GM18511 (cell line): ENCODE measurements at regions not wholly inside any gene's neighbourhood (a gene's known extent, or its start where the extent isn't known, plus 50 kb on each side); places are given as distances from the start of the nearest gene placed in this dataset.

Source experiments
- ATAC-seq: cut with Tn5 transposase; IDR thresholded peaks from one replicate; pipeline ENCODE4 v1.9.1; 2021; ENCODE audit warnings: mild to moderate bottlenecking, moderate library complexity; ENCODE audit not compliant: unreplicated experiment

- no peak for ATAC-seq
Measured at GRCh38 chr11:18878211-18878610, 61.0 kb downstream of the MRGPRX1 start.

- no peak for ATAC-seq
Measured at GRCh38 chr11:18865951-18866350, 73.3 kb downstream of the MRGPRX1 start.

GRCh38 chr11:18865261-18865660 is 73.7 kb upstream of the PTPN5 start:
- no peak for ATAC-seq

- peak; percentile 90 for ATAC-seq
Measured at GRCh38 chr11:18853086-18853720, 61.6 kb upstream of the PTPN5 start.

- ATAC-seq: no peak
Measured at GRCh38 chr11:18849406-18849805, 57.8 kb upstream of the PTPN5 start.

- no peak for ATAC-seq
Measured at GRCh38 chr11:18844753-18845367, 53.3 kb upstream of the PTPN5 start.
